Mucosa of descending colon (tissue), 3 donors: ENCODE measurements at regions not wholly inside any gene's neighbourhood (a gene's known extent, or its start where the extent isn't known, plus 50 kb on each side); places are given as distances from the start of the nearest gene placed in this dataset.

Experiments
- ATAC-seq: fragments of 200-7000 bp; cut with Tn5 transposase; one replicate; pipeline ENCODE4 v1.9.1; 2020; ENCODE audit warnings: mild to moderate bottlenecking, moderate library complexity
- DNase-seq, 3 donors: peaks; one replicate each; pipeline ENCODE4 v3.0.0-alpha.2; 2020
- H3K36me3 ChIP-seq: fragments of 200-600 bp; one replicate; pipeline ENCODE4 v1.8.0; 2021; ENCODE audit warnings: low read depth, mild to moderate bottlenecking
- H3K4me1 ChIP-seq: fragments of 200-600 bp; one replicate; pipeline ENCODE4 v1.8.0; 2021; ENCODE audit warnings: low read depth, mild to moderate bottlenecking
- H3K4me3 ChIP-seq: fragments of 200-600 bp; one replicate; pipeline ENCODE4 v1.8.0; 2021; ENCODE audit warnings: mild to moderate bottlenecking
- H3K9me3 ChIP-seq: fragments of 200-600 bp; one replicate; pipeline ENCODE4 v1.8.0; 2021; ENCODE audit warnings: mild to moderate bottlenecking
- intact Hi-C, 2 donors: fragments of 100-400 bp; cut with DNase I in 1 of 2; cut with micrococcal nuclease in 1 of 2; formaldehyde crosslinking; loops; one replicate each; pipeline versions ENCODE4 v1.11.0 to v1.11.1; 2022; cut with DNase I, micrococcal nuclease
- TF ChIP-seq, protein P1 (sequence below): fragments of 200-600 bp; IDR thresholded peaks from one replicate; pipeline ENCODE4 v1.8.0; 2022; ENCODE audit warnings: antibody characterized with exemption, mild to moderate bottlenecking
- donor health status: DM: no; HTN: no; CAD: no; lungs with moderate emphysema.
- donor health status: DM: no; HTN: no; CAD: no.
- donor health status: DM: no; HTN: yes; CAD: no.

DNA sequence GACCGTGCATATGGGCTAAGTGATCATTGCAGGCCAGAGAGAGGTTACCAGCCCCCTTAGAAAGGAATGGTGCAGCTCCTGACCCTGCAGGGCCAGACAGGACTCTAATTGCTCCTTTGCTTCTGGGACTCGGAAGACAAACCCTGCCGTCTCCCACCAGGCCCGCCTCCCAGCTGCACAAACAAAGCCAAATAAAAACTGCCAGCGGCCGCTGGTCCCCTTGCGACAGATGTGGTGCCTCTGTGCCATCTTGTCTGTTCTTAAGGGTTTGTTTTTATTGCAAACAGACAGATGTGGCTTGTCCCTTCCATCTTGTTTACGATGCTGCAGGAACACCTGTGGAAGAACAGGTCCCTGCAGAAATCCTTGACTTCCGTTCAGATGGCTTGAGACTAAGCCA lies 434.4 kb upstream of the TSHZ3 start:
- DNase-seq (no peak), ATAC-seq (no peak)
- TF ChIP-seq, protein P1, sequence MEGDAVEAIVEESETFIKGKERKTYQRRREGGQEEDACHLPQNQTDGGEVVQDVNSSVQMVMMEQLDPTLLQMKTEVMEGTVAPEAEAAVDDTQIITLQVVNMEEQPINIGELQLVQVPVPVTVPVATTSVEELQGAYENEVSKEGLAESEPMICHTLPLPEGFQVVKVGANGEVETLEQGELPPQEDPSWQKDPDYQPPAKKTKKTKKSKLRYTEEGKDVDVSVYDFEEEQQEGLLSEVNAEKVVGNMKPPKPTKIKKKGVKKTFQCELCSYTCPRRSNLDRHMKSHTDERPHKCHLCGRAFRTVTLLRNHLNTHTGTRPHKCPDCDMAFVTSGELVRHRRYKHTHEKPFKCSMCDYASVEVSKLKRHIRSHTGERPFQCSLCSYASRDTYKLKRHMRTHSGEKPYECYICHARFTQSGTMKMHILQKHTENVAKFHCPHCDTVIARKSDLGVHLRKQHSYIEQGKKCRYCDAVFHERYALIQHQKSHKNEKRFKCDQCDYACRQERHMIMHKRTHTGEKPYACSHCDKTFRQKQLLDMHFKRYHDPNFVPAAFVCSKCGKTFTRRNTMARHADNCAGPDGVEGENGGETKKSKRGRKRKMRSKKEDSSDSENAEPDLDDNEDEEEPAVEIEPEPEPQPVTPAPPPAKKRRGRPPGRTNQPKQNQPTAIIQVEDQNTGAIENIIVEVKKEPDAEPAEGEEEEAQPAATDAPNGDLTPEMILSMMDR, result no peak
- no peak overlapping the region for H3K4me3 ChIP-seq
- intact Hi-C loops, result no loop called here
- H3K4me1 ChIP-seq, result no peaks in the 10 kb centered on the region
- no peaks in the 10 kb centered on the region for H3K9me3 ChIP-seq
- no peaks in the 10 kb centered on the region for H3K36me3 ChIP-seq

DNA sequence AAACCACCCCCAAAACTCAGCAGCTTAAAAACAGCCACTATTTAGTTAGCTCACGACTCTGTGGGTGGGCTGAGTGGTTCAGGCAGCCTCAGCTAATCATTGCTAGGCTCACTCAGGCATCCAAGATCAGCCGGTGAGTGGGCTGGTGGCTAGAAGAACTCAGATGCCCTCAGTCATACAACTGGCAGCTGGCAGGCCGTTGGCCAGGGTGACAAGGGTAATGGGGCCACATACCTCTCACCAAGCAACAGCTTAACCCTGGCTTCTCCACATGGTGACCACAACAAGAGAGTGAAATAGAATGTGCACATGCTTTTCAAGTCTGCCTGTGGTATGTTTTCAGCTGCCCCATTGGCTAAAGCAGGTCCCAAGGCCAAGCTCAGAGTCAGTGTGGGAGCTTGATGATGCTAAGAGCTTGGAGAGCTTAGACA lies 435.4 kb upstream of the TSHZ3 start:
- no peaks in the 10 kb centered on the region for H3K9me3 ChIP-seq
- no peaks in the 10 kb centered on the region for H3K36me3 ChIP-seq
- DNase-seq, result no peak
- H3K4me1 ChIP-seq, result no peaks in the 10 kb centered on the region
- H3K4me3 ChIP-seq, result no peak overlapping the region
- intact Hi-C loops, result no loop called here
- no peak for ATAC-seq
- TF ChIP-seq, protein P1, result no peak

DNA sequence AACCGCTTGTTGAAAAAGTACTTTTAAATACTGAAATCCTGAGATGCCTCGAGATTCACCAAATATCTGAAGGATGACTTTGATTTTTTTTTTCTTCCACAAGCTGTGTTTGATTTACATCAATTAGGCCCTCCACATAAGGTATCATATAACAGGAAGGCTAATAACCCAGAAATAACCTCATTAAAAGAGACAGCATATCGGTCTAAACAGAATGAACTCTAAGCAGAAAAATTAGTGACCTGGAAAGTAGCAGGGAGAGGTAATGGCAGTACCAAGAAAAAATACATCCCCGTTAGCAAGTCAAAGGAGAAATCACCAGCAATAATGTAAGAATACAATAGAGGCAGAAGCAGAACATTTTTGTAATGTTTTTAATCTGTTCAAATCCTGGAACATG lies 452.4 kb upstream of the TSHZ3 start:
- intact Hi-C loops, result no loop called here
- ATAC-seq, result no peak

DNA sequence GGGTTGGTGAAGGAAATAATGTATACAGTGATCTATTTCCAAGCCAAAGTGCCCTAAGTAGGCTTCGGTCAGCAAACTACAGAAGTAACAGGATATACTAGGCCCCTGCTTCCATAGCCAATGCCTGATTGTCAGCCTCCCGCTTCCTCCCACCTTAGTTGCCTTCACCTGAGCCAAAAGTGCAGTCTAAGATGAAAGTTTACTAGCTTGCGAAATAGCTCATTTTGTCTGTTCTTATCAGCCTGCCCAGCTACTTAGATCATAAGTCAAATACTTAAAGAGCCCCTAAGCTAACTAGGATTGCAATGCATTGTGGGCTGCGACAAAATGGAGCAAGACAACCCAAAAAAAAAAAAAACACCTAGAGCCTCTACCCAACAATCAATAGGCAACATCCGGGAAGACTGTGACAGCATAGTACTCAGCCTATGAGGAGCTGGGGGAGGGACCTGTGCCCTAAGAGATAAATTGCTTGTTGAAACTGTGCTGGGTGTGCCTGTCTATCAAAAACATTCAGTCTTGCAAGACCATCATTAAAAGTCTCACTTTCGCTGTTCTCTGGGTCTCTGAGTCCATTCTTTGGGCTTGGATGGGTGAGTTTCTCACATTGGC lies 454.7 kb upstream of the TSHZ3 start:
- no peaks in the 10 kb centered on the region for H3K36me3 ChIP-seq
- H3K9me3 ChIP-seq, result no peaks in the 10 kb centered on the region
- no peak for ATAC-seq
- no peaks in the 10 kb centered on the region for H3K4me1 ChIP-seq
- no peak overlapping the region for H3K4me3 ChIP-seq
- TF ChIP-seq, protein P1, result no peak
- DNase-seq, result no peak
- intact Hi-C loops, result no loop called here

More for the DNA sequence above, 452.4 kb upstream of the TSHZ3 start:
- DNase-seq, result no peak
- H3K4me3 ChIP-seq, result no peak overlapping the region
- H3K4me1 ChIP-seq, result no peaks in the 10 kb centered on the region
- H3K36me3 ChIP-seq, result no peaks in the 10 kb centered on the region
- TF ChIP-seq, protein P1, result no peak
- no peaks in the 10 kb centered on the region for H3K9me3 ChIP-seq

DNA sequence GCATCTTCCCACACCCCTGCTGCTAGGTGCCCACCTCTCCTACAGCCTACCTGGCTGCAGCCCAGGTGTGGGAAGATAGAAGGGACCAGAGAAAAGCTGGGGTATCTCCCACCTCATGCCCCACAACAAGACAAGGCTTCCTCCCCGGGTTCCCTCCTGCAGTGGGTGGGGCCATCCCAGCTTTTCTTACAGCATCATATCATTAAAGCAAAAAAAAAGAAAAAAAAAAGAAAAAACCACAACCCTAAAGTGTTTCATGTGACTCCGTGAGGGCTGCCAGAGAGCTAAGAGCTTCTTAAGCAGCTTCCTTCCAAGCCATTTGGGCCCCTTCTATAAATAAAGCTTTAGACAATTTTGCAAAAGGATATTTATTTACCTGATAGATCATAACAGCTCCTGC lies 455.4 kb upstream of the TSHZ3 start:
- ATAC-seq (no peak), DNase-seq (peak in 1 of 3 donors; percentile 13)
- intact Hi-C loops, result no loop called here
- no peaks in the 10 kb centered on the region for H3K4me1 ChIP-seq
- TF ChIP-seq, protein P1, result no peak
- H3K9me3 ChIP-seq, result no peaks in the 10 kb centered on the region
- no peaks in the 10 kb centered on the region for H3K36me3 ChIP-seq
- H3K4me3 ChIP-seq, result no peak overlapping the region
